GM12865 (cell line): ENCODE measurements at regions not wholly inside any gene's neighbourhood (a gene's known extent, or its start where the extent isn't known, plus 50 kb on each side); places are given as distances from the start of the nearest gene placed in this dataset.

Source experiments
- DNase-seq: peaks from one replicate; pipeline ENCODE4 v3.0.0; 2010; ENCODE audit warnings: low read depth
- H3K4me3 ChIP-seq: 2 replicates; pipeline ENCODE4 v1.5.1; 2011; ENCODE audit warnings: mild to moderate bottlenecking, low read depth, low read length, control low read depth
- CTCF ChIP-seq: IDR thresholded peaks from 2 replicates; pipeline ENCODE4 v1.5.1; 2011; ENCODE audit warnings: low read length, control low read depth, low read depth, inconsistent platforms; ENCODE audit not compliant: insufficient read depth; ENCODE audit errors: missing control alignments

GRCh38 chr4:36676139-36677050, 395.0 kb downstream of the DTHD1 start:
- no peak overlapping the region for H3K4me3 ChIP-seq
- DNase-seq: no peak
- TF ChIP-seq CTCF: no peak

GRCh38 chr4:36677112-36677511, 395.7 kb downstream of the DTHD1 start:
- no peak for TF ChIP-seq CTCF
- no peak overlapping the region for H3K4me3 ChIP-seq

GRCh38 chr4:36677874-36678273, 396.5 kb downstream of the DTHD1 start:
- no peak for TF ChIP-seq CTCF
- no peak overlapping the region for H3K4me3 ChIP-seq
- DNase-seq: no peak

More at GRCh38 chr4:36677112-36677511, 395.7 kb downstream of the DTHD1 start:
- no peak for DNase-seq

- DNase-seq: no peak
- no peak overlapping the region for H3K4me3 ChIP-seq
- TF ChIP-seq CTCF: no peak
These were observed 406.3 kb downstream of the DTHD1 start for GRCh38 chr4:36687681-36688080.

- no peak for TF ChIP-seq CTCF
- no peak for DNase-seq
- no peak overlapping the region for H3K4me3 ChIP-seq
These were observed 411.2 kb downstream of the DTHD1 start for GRCh38 chr4:36692586-36692985.

- no peak overlapping the region for H3K4me3 ChIP-seq
- no peak for TF ChIP-seq CTCF
- DNase-seq: no peak
These were observed 420.8 kb downstream of the DTHD1 start for GRCh38 chr4:36702245-36702644.
